Stomach smooth muscle (tissue), 2 donors: ENCODE measurements at regions not wholly inside any gene's neighbourhood (a gene's known extent, or its start where the extent isn't known, plus 50 kb on each side); places are given as distances from the start of the nearest gene placed in this dataset.

Experiments used
- H3K27ac ChIP-seq: one replicate; pipeline ENCODE4 v1.7.0; 2013; ENCODE audit warnings: mild to moderate bottlenecking, low read length, inconsistent platforms
- H3K27me3 ChIP-seq, 2 donors: one replicate each; pipeline ENCODE4 v1.7.0; 2013; ENCODE audit warnings: low read length in 2 of 2; ENCODE audit not compliant: insufficient read depth in 2 of 2, control insufficient read depth in 1 of 2
- H3K36me3 ChIP-seq, 2 donors: one replicate each; pipeline ENCODE4 v1.7.0; 2013; ENCODE audit warnings: low read length in 2 of 2; ENCODE audit not compliant: control insufficient read depth in 2 of 2, insufficient read depth in 2 of 2
- H3K4me1 ChIP-seq: one replicate; pipeline ENCODE4 v1.7.0; 2013; ENCODE audit warnings: low read length; ENCODE audit not compliant: control insufficient read depth, insufficient read depth
- H3K4me3 ChIP-seq, 2 donors: one replicate each; pipeline ENCODE4 v1.7.0; 2013; ENCODE audit warnings: low read length in 2 of 2
- H3K9ac ChIP-seq, 2 donors: one replicate each; pipeline ENCODE4 v1.7.0; 2013; ENCODE audit warnings: low read length in 2 of 2, mild to moderate bottlenecking in 1 of 2
- H3K9me3 ChIP-seq, 2 donors: one replicate each; pipeline ENCODE4 v1.7.0; 2013; ENCODE audit warnings: low read length in 2 of 2; ENCODE audit not compliant: control insufficient read depth in 2 of 2
- donor health status: healthy.
- donor health status: Pancreatic carcinoma.

DNA sequence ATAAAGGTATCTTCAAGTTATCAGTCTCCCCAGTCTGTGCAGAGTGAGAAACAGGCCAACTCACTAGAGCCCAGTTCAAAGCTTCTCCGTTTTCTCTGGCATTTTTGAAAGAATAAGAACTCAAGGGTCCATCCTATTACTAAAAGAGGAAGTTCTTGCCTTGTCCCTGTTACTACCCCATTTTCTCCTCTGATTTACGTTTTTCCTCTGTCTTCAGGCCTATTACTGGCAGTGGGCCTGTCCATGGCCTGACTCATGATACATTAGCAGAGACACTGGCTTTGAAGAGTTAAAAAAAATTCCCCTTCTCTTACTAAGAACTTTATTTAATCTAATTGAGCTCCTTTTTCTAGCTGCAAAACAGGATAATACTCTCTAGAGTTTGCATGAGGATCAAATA, 624.0 kb upstream of the KLF4 start:
- peaks cover 0 to 3% of the 10 kb centered on the region in 2 donors for H3K9me3 ChIP-seq
- no peak overlapping the region for H3K27ac ChIP-seq
- no peaks in the 10 kb centered on the region for H3K4me1 ChIP-seq
- H3K36me3 ChIP-seq: no peaks in the 10 kb centered on the region
- no peak overlapping the region for H3K4me3 ChIP-seq
- H3K27me3 ChIP-seq: no peaks in the 10 kb centered on the region
- H3K9ac ChIP-seq: no peak overlapping the region

DNA sequence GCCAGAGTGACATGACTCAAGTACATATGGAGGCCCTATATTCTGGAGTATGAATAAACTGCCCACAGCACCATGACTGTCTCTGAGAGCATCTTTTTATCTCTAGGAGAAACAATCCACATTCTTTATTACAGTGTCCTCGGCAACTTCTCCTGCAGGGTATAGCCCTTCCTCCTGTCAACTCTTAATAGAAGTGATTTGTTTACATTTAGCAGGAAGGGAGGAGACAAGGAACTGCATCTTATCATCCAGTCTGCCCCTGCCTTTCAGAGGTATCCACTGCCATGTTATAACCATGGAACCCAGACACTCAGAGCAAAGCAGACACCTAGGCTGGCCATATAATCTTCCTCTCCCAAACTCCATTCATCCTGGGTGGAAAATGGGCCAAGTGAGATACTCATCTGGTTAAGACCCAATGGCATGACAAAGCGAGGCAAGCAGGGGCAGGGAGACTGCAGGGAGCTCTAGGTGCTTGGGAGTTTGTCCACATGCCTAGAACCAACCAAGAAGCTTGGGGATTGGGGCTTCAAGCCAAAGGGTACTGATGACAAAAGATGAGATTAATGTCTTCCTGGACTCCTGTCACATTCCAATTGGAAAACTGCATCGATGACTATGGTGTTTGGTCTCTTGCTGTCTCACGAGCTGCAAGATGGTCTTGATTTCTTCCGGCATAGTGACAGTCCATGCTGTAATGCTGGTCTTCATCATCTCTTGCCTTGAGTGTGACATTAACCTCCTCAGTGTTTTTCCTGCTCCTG, 620.5 kb upstream of the KLF4 start:
- no peaks in the 10 kb centered on the region for H3K4me1 ChIP-seq
- H3K4me3 ChIP-seq: no peak overlapping the region
- H3K36me3 ChIP-seq: no peaks in the 10 kb centered on the region
- H3K27me3 ChIP-seq: no peaks in the 10 kb centered on the region
- H3K9me3 ChIP-seq: no peaks in the 10 kb centered on the region
- no peak overlapping the region for H3K27ac ChIP-seq
- no peak overlapping the region for H3K9ac ChIP-seq

DNA sequence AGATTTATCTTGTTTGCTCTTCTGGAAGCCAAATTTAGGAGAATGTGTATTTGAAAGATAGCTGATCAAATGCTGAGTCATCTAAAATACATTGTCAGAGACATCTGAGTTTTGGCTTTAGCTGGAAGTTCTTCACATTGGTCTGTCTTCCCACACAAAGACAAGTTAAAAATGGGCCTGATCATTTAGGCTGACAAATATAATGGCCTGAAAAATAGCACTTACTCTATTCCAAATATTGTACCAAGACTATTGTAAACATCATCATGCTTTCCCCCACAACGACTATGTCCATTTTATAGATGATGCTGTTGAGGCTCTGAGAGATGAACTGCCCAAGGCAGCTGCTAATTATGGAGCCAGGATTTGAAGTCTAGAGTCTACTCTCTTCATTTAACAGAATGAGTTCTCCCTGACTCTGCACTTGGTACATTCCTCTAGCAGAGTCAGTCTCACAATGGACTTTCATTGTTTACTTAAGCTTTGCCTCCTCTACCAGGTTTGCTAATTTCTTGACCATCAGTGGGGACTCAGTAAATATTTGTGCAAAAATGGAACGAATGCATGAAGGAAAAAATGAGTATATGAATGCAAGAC, 619.4 kb upstream of the KLF4 start:
- Histone ChIP-seq H3K36me3 (no peaks in the 10 kb centered on the region), H3K4me3 (no peak overlapping the region), H3K27ac (no peak overlapping the region), H3K4me1 (no peaks in the 10 kb centered on the region), H3K9me3 (no peaks in the 10 kb centered on the region), H3K9ac (no peak overlapping the region), H3K27me3 (no peaks in the 10 kb centered on the region)

DNA sequence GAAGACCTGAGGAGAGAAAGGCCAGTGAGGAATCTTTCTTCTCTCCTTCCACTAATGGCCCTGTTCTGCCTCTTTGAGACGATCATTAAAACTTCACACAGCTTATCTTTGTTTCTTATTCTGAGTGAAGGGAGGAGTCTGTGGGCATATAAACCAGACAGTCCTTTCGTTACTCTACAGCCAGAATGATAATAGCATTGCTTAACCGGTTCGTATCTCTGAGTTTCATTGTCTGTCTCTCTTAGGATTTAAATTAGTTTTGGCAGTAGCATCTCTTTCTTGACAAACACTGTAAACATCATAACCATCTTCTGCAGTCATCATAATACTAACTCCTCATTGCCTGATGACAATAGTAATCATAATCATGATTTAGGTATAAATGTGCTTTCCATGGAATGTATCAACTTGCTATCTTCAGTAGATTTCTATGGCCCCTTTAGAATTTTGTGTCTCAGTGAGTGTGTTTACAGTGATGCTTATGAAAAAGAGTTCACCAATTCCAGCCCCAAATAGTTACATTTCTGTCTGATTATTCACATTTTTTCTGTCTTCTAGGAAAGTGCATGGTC, 618.8 kb upstream of the KLF4 start:
- no peak overlapping the region for H3K9ac ChIP-seq
- no peak overlapping the region for H3K27ac ChIP-seq
- H3K4me3 ChIP-seq: no peak overlapping the region
- H3K9me3 ChIP-seq: no peaks in the 10 kb centered on the region
- H3K4me1 ChIP-seq: no peaks in the 10 kb centered on the region
- no peaks in the 10 kb centered on the region for H3K36me3 ChIP-seq
- H3K27me3 ChIP-seq: no peaks in the 10 kb centered on the region

DNA sequence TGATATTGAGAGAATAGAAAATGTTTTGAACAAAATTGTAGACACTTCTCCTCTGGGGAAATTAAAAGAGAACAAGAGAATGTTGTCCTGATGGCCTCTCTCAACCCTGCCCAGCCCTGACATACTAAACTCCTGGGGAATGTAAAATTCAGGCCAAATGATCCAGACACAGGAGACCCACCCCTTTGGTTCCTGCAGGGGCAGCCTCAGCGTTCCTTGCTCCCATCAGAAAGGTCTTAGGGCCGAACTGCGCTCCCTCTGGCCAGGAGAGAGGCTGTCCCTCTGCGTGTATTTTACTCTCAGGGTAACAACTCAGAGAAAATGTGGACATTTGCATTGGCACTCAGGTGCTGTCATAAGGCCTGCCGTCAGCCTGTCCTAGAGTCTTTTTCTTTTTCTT, 616.3 kb upstream of the KLF4 start:
- H3K27ac ChIP-seq: no peak overlapping the region
- H3K9ac ChIP-seq: no peak overlapping the region
- H3K4me1 ChIP-seq: no peaks in the 10 kb centered on the region
- no peaks in the 10 kb centered on the region for H3K9me3 ChIP-seq
- H3K36me3 ChIP-seq: no peaks in the 10 kb centered on the region
- no peak overlapping the region for H3K4me3 ChIP-seq
- H3K27me3 ChIP-seq: no peaks in the 10 kb centered on the region

DNA sequence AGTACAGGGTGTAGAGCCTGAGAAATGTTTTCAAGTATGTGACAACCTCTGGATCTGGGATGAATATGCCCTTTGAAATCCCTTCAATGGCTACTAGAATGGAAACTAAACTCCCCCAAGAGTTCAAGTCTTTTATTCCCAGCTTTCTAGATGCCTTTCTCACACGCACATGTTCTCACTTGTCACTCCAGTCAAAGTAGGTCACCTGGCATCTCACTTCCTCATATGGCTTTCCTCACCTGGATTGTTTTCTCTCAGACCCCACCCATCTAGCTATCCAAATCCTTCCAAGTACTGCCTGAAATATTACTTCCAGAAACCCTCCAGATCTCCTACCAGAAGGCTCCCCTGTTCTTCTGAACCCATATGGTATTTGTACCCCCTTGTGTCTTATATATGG, 615.4 kb upstream of the KLF4 start:
- no peaks in the 10 kb centered on the region for H3K9me3 ChIP-seq
- H3K9ac ChIP-seq: no peak overlapping the region
- H3K4me1 ChIP-seq: no peaks in the 10 kb centered on the region
- H3K27ac ChIP-seq: no peak overlapping the region
- H3K4me3 ChIP-seq: no peak overlapping the region
- no peaks in the 10 kb centered on the region for H3K27me3 ChIP-seq
- no peaks in the 10 kb centered on the region for H3K36me3 ChIP-seq

DNA sequence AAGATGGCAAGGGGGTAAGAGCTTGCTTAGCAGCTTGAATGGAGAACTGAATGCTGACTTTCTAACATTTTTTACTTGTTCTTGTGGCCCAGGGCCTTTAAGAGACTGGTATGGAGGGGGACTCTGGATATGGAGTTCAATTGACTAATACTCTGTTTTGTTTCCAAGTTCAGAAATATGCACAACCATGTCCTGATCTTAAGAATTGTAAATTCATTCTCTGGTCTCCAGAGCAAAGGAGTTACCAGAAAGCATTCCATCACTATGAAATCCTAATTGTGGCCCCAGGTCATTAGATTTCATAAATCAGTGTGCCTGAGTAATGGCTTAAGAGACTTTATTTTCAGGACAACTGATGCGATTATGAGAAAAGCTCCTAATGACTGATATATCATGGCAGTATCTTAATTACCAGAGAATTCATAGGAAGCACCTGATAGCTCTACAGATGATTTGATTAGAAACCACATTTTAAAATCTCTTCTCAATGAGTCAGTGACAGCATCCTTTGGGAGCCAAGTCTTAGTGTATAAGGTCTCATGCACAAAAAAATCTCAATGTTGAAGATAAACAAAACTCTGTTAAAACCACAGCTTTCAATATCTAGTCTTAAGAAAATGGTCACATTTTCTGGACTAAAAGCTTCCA, 613.6 kb upstream of the KLF4 start:
- Histone ChIP-seq H3K9me3 (no peaks in the 10 kb centered on the region), H3K9ac (no peak overlapping the region), H3K4me3 (no peak overlapping the region), H3K4me1 (no peaks in the 10 kb centered on the region), H3K27me3 (no peaks in the 10 kb centered on the region), H3K36me3 (no peaks in the 10 kb centered on the region), H3K27ac (no peak overlapping the region)

- no peaks in the 10 kb centered on the region for H3K4me1 ChIP-seq
- H3K9me3 ChIP-seq: no peaks in the 10 kb centered on the region
Measured at GRCh38 chr9:108101410-108101809, 611.8 kb upstream of the KLF4 start.

DNA sequence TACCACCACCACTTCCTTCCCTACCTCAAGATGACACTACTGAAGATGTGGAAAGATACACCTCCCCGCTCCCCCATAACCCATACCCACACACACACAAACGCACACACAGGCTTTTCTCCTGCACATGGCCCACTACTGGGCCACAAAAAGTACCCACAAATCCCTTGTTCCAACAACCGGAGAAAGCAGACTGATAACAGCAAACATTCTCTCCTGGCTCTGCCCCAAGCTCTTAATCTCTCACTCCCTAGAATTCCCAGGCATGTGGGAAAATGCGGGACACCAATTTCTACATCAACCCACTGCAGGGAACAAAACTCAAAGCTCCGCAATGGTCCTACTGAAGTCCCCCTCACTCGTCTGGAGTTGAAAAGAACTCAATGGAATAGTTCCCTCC, 611.0 kb upstream of the KLF4 start:
- Histone ChIP-seq H3K27ac (no peak overlapping the region), H3K36me3 (no peaks in the 10 kb centered on the region), H3K9me3 (no peaks in the 10 kb centered on the region), H3K4me3 (no peak overlapping the region), H3K4me1 (no peaks in the 10 kb centered on the region), H3K27me3 (no peaks in the 10 kb centered on the region), H3K9ac (no peak overlapping the region)

More at GRCh38 chr9:108101410-108101809, 611.8 kb upstream of the KLF4 start:
- no peak overlapping the region for H3K27ac ChIP-seq
- H3K9ac ChIP-seq: no peak overlapping the region
- no peak overlapping the region for H3K4me3 ChIP-seq
- H3K36me3 ChIP-seq: no peaks in the 10 kb centered on the region
- H3K27me3 ChIP-seq: no peaks in the 10 kb centered on the region

DNA sequence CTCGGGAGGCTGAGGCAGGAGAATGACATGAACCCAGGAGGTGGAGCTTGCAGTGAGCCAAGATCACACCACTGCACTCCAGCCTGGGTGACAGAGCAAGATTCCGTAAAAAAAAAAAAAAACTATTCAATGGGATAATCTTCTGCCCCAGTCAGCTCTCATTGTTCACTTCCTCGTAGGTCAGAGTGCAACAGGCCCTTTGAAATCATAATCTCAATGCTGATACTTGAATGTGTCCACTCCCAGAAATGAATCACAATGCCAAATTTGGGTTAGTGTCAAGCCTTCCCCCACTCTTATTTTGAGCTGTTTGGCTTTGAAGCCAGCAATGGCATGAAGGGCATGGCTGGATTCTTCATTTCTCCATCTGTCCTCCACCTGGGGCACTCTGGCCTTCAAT, 610.3 kb upstream of the KLF4 start:
- H3K4me3 ChIP-seq: no peak overlapping the region
- H3K36me3 ChIP-seq: no peaks in the 10 kb centered on the region
- H3K27ac ChIP-seq: no peak overlapping the region
- H3K4me1 ChIP-seq: no peaks in the 10 kb centered on the region
- no peak overlapping the region for H3K9ac ChIP-seq
- no peaks in the 10 kb centered on the region for H3K9me3 ChIP-seq
- H3K27me3 ChIP-seq: no peaks in the 10 kb centered on the region

GRCh38 chr9:108095496-108095895, 605.9 kb upstream of the KLF4 start:
- H3K4me1 ChIP-seq: no peaks in the 10 kb centered on the region
- no peaks in the 10 kb centered on the region for H3K36me3 ChIP-seq
- no peak overlapping the region for H3K27ac ChIP-seq
- no peaks in the 10 kb centered on the region for H3K27me3 ChIP-seq
- no peak overlapping the region for H3K9ac ChIP-seq
- no peak overlapping the region for H3K4me3 ChIP-seq
- H3K9me3 ChIP-seq: peaks cover 0 to 3% of the 10 kb centered on the region in 2 donors
